T47D (cell line): ENCODE measurements at regions not wholly inside any gene's neighbourhood (a gene's known extent, or its start where the extent isn't known, plus 50 kb on each side); places are given as distances from the start of the nearest gene placed in this dataset.
"Not testable (repeated sequence)": the region's sequence is repeated elsewhere in the genome, so short reads cannot be mapped to it uniquely, and the experiment has no call there.

Experiments used
- DNase-seq, 2 experiments: peaks; one replicate each; pipeline versions ENCODE4 v3.0.0 to v3.0.0-alpha.2; 2011 to 2012; ENCODE audit warnings: low read depth in 1 of 2, low spot score in 1 of 2
- JUND ChIP-seq: IDR thresholded peaks from 2 replicates; pipeline ENCODE4 v1.6.1; 2012; ENCODE audit warnings: low read depth
- in situ Hi-C: cut with HindIII; loops from 2 replicates; pipeline ENCODE4 v1.10.0; 2016; ENCODE audit warnings: low sequenced_read_pairs, low pct_unique_long_range_greater_than_20kb

DNA sequence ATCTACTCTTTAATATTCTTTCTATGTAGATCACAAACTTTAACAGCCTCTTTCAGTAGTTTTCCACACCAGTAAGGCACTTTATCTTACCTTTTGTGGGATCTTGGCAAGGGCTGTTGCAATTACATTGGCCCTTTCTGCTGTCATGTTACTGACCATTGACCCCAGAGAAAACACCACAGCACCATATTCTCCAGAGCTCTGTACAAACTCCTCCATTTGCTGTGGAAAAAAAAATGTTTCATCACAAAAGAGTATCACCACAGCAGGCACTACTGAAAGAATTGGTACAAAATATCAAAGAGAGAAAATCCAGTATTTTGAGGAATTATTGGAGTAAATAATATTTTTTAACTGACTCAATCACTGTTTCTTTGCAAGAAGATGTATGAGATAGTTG lies 62.3 kb upstream of the UGT2A3 start:
- DNase-seq, in situ Hi-C loops: not testable (repeated sequence)

- in situ Hi-C loops, DNase-seq: not testable (repeated sequence)
Measured at GRCh38 chr4:69017986-69018385, 66.4 kb upstream of the UGT2A3 start.

GRCh38 chr4:69019538-69020461 lies 68.2 kb upstream of the UGT2A3 start:
- in situ Hi-C loops, DNase-seq: not testable (repeated sequence)

DNA sequence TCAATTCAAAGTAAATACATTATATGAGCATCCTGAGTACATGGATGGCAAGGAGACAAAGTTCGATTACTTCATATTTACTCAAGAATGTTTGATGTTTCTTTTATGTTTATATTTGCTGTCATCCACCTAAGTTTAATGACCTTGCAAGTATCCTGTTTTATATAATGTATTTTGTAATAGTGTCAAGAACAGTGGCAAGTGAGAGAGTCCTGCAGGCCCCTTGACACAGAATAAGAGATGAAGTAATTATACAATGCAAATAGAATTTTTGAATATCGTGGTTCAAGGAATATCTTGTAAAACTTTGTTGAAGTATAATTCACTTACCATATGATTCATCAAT lies 68.8 kb upstream of the UGT2A3 start:
- in situ Hi-C loops, DNase-seq: not testable (repeated sequence)

DNA sequence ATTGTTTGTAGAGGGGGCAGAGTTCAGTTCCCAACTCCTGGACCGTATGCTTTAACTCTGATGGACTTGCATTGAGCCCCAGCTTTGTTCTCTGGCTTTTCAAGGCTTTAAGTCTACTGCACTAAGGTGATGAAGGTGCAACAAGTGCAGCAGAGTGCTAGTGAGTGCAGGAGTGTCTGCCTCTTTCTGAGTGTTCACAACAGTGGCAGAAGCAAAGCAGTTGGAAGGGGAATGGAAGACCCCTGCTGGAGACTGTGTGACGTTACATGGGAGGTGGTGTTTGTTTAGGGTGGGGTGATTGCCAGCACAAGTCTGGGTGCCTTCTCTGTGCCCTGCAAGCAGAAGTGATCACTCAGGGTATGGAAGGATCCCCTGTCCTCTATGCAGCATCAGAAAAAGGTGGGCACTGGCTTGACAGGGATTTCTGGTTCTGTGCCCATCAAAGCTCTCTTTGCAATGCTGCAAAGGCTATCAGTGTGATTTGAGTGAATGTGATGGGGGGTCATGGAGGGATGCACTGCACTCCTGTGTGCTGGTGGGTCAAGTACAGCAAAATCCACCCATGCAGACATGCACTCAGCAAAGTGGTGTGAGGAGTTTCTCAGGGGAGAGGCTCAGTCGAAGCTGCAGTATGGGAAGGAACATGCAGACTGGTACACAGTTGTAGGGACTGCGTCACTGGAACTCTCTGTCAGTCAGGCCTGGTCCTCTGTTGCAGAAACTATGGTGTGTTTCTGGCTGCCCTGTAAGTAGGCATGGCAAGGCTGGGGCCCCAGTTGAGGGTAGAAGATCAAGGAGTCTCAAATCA lies 70.9 kb upstream of the UGT2B7 start:
- DNase-seq = peak in 1 of 2 experiments; percentile 55
- TF ChIP-seq JUND = no peak
- in situ Hi-C loops = no loop called here

GRCh38 chr4:69025999-69026387 lies 70.3 kb upstream of the UGT2B7 start:
- TF ChIP-seq JUND = no peak
- in situ Hi-C loops = no loop called here

GRCh38 chr4:69026974-69027373 lies 69.3 kb upstream of the UGT2B7 start:
- no peak for TF ChIP-seq JUND
- no peak for DNase-seq
- in situ Hi-C loops = no loop called here

More at GRCh38 chr4:69025999-69026387, 70.3 kb upstream of the UGT2B7 start:
- DNase-seq = no peak

- DNase-seq = no peak
- TF ChIP-seq JUND = no peak
- in situ Hi-C loops = no loop called here
Measured at GRCh38 chr4:69030326-69030725, 65.9 kb upstream of the UGT2B7 start.

GRCh38 chr4:69032847-69033638 lies 63.2 kb upstream of the UGT2B7 start:
- no peak for TF ChIP-seq JUND
- in situ Hi-C loops = no loop called here
- no peak for DNase-seq

DNA sequence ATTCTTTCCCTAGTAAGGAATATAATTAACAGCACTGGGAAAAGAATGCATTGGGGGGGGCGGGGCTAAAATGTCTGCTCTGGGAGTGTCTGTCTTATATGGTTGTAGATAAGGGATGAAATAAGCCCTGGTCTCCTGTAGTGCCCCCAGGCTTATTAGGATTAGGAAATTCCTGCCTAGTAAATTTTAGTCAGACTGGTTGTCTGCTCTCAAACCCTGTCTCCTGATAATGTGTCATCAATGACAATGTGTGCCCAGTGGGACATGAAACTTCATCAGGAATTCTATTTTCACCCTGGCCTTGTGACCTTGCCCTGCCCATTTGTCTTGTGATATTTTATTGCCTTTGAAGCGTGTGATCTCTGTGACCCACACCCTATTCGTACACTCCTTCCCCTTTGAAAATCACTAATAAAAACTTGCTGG lies 61.9 kb upstream of the UGT2B7 start:
- DNase-seq, in situ Hi-C loops: not testable (repeated sequence)

- in situ Hi-C loops = no loop called here
- DNase-seq = no peak
Measured at GRCh38 chr4:69038582-69038981, 57.7 kb upstream of the UGT2B7 start.

DNA sequence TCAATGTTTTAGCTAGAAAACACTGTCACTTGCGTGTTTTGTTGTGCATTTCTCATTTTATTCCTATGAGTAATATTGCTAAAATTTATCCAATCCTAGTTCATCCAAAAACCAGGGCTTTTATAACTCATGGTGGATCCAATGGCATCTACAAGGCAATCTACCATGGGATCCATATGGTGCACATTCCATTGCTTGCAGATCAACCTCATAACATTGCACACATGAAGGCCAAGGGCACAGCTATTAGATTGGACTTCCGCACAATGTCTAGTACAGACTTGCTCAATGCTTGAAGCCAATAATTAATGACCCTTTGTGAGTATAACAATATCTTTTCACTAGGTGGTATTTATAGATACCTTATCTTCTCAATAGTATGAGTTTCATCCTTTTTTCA lies 57.2 kb upstream of the UGT2B7 start:
- no peak for DNase-seq
- TF ChIP-seq JUND = no peak
- in situ Hi-C loops = no loop called here

More at GRCh38 chr4:69038582-69038981, 57.7 kb upstream of the UGT2B7 start:
- no peak for TF ChIP-seq JUND

DNA sequence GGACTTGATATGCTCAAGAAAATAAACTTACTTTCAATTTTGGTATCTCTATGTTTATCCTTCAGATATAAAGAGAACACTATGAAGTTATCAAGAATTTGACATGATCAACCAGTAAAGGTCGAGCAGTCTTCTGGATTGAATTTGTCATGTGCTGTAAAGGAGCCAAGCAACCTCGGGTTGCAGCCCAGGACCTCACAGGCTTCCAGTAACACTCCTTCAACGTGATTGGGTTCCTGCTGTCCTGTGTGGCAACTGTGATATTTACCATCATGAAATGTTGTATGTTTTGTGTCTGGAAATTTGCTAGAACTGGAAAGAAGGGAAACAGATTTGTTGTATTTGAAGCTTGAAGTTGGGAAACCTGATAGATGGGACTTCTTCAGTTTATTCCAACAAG lies 52.0 kb upstream of the UGT2B7 start:
- TF ChIP-seq JUND = no peak
- DNase-seq = no peak
- in situ Hi-C loops = no loop called here
